Panc1 (cell line): ENCODE measurements at regions not wholly inside any gene's neighbourhood (a gene's known extent, or its start where the extent isn't known, plus 50 kb on each side); places are given as distances from the start of the nearest gene placed in this dataset.

Experiments
- ATAC-seq: fragments of 200-7000 bp; cut with Tn5 transposase; 2 replicates; pipeline ENCODE4 v1.9.1; 2020; ENCODE audit warnings: mild to moderate bottlenecking, moderate library complexity
- BruUV-seq: library from RNA; stranded (reverse); fragments of 400-500 nt; replicated peaks from 2 replicates; lab custom pipeline; 2021; lab: Mats Ljungman, UMichigan
- CTCF ChIA-PET: fragments of 300-600 bp; sonication (Branson Sonifier 250); formaldehyde crosslinking; loops from one replicate; lab custom pipeline; 2022; ENCODE audit warnings: antibody characterized with exemption; lab: Charles Lee
- POLR2A ChIA-PET: fragments of 300-600 bp; sonication (Branson Sonifier 250); formaldehyde crosslinking; loops from one replicate; lab custom pipeline; 2022; ENCODE audit warnings: antibody characterized with exemption; lab: Charles Lee
- DNase-seq: peaks from one replicate; pipeline ENCODE4 v3.0.0-alpha.2; 2010; ENCODE audit warnings: low read depth, low spot score
- H3K27ac ChIP-seq: 2 replicates; pipeline ENCODE4 v1.5.1; 2011; ENCODE audit warnings: mild to moderate bottlenecking, low read length, inconsistent platforms
- H3K27me3 ChIP-seq: fragments of 200-500 bp; sonication (Bioruptor generic); 2 replicates; pipeline ENCODE4 v1.6.0; 2014; ENCODE audit warnings: low read length, inconsistent platforms; ENCODE audit not compliant: control insufficient read depth, insufficient read depth
- H3K36me3 ChIP-seq: fragments of 200-500 bp; sonication (Bioruptor generic); 2 replicates; pipeline ENCODE4 v1.5.1; 2014; ENCODE audit warnings: inconsistent platforms, mild to moderate bottlenecking, low read length, moderate library complexity; ENCODE audit not compliant: control insufficient read depth, insufficient read depth
- H3K4me1 ChIP-seq: 2 replicates; pipeline ENCODE4 v1.5.1; 2011; ENCODE audit warnings: inconsistent platforms, mild to moderate bottlenecking, low read length, moderate library complexity; ENCODE audit not compliant: control insufficient read depth, insufficient read depth
- H3K4me3 ChIP-seq, 2 experiments: 2 replicates each; pipeline ENCODE4 v1.5.1; 2011 to 2012; ENCODE audit warnings: low read depth in 2 of 2, low read length in 2 of 2, mild to moderate bottlenecking in 2 of 2, inconsistent platforms in 1 of 2, moderate library complexity in 1 of 2
- H3K9me3 ChIP-seq: fragments of 200-500 bp; sonication (Bioruptor generic); 2 replicates; pipeline ENCODE4 v1.5.1; 2014; ENCODE audit warnings: low read depth, mild to moderate bottlenecking, inconsistent platforms, low read length, moderate library complexity; ENCODE audit not compliant: control insufficient read depth, insufficient read depth
- POLR2AphosphoS5 ChIP-seq: IDR thresholded peaks from 2 replicates; pipeline ENCODE4 v1.6.1; 2012; ENCODE audit warnings: mild to moderate bottlenecking, low read depth, low read length, moderate library complexity
- SIN3A ChIP-seq: IDR thresholded peaks from 2 replicates; pipeline ENCODE4 v1.6.1; 2012; ENCODE audit warnings: low read depth, mild to moderate bottlenecking, low read length, moderate library complexity, borderline replicate concordance; ENCODE audit not compliant: insufficient read depth
- TCF7L2 ChIP-seq: IDR thresholded peaks from 2 replicates; pipeline ENCODE4 v1.6.1; 2011; ENCODE audit warnings: mild to moderate bottlenecking, low read depth, low read length, inconsistent platforms
- in situ Hi-C: cut with HindIII; loops from 2 replicates; pipeline ENCODE4 v1.10.0; 2016; ENCODE audit warnings: low sequenced_read_pairs, low pct_unique_long_range_greater_than_20kb
- intact Hi-C: fragments of 100-400 bp; cut with micrococcal nuclease; formaldehyde crosslinking; loops from one replicate; pipeline ENCODE4 v1.10.0; 2022; ENCODE audit not compliant: unreplicated experiment
- TF ChIP-seq, protein P1 (sequence below), 2 experiments: IDR thresholded peaks; 2 replicates each; pipeline ENCODE4 v1.6.1; 2011 to 2012; ENCODE audit warnings: low read depth in 2 of 2, control low read depth in 1 of 2, low read length in 1 of 2, mild to moderate bottlenecking in 1 of 2, moderate library complexity in 1 of 2; ENCODE audit not compliant: insufficient read depth in 1 of 2
- TF ChIP-seq, protein P2 (sequence below): fragments of 450-650 bp; IDR thresholded peaks from 2 replicates; pipeline ENCODE4 v1.5.1; 2017; ENCODE audit warnings: mild to moderate bottlenecking

DNA sequence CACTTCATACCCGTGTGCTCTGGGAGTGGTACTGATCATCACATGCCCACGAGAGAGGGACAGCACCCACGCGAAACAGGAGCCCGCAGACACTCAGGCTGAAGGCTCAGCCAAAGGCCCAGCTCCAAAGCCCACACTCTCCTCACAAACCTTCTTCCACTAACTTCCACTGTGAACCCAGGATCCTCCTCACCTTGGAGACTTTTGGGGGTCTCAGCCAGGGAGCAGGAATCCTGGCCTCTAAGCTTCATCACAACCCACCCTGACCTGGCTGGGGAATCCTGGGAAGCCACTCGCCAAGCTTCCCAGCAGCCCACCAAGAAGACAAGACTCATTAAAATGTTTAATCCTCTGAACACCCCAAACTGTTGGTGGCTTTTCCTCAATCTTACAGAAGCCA is 421.2 kb downstream of the OCA2 start:
- Histone ChIP-seq H3K4me3 (no peak overlapping the region), H3K27me3 (no peaks in the 10 kb centered on the region), H3K4me1 (no peaks in the 10 kb centered on the region), H3K27ac (no peak overlapping the region), H3K36me3 (no peaks in the 10 kb centered on the region), H3K9me3 (no peaks in the 10 kb centered on the region)
- in situ Hi-C loops = no loop called here
- DNase-seq (no peak), ATAC-seq (no peak)
- CTCF ChIA-PET = no interaction called here
- POLR2A ChIA-PET = no interaction called here
- BruUV-seq = no TSS peak
- TF ChIP-seq TCF7L2 = no peak
- TF ChIP-seq, protein P1, sequence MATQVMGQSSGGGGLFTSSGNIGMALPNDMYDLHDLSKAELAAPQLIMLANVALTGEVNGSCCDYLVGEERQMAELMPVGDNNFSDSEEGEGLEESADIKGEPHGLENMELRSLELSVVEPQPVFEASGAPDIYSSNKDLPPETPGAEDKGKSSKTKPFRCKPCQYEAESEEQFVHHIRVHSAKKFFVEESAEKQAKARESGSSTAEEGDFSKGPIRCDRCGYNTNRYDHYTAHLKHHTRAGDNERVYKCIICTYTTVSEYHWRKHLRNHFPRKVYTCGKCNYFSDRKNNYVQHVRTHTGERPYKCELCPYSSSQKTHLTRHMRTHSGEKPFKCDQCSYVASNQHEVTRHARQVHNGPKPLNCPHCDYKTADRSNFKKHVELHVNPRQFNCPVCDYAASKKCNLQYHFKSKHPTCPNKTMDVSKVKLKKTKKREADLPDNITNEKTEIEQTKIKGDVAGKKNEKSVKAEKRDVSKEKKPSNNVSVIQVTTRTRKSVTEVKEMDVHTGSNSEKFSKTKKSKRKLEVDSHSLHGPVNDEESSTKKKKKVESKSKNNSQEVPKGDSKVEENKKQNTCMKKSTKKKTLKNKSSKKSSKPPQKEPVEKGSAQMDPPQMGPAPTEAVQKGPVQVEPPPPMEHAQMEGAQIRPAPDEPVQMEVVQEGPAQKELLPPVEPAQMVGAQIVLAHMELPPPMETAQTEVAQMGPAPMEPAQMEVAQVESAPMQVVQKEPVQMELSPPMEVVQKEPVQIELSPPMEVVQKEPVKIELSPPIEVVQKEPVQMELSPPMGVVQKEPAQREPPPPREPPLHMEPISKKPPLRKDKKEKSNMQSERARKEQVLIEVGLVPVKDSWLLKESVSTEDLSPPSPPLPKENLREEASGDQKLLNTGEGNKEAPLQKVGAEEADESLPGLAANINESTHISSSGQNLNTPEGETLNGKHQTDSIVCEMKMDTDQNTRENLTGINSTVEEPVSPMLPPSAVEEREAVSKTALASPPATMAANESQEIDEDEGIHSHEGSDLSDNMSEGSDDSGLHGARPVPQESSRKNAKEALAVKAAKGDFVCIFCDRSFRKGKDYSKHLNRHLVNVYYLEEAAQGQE (IDR thresholded peaks at IDR 0.05; ENCODE audit: insufficient read depth in 1 of 2, low read depth in 2 of 2, low read length in 1 of 2) = no peak
- TF ChIP-seq SIN3A = no peak
- TF ChIP-seq, protein P2, sequence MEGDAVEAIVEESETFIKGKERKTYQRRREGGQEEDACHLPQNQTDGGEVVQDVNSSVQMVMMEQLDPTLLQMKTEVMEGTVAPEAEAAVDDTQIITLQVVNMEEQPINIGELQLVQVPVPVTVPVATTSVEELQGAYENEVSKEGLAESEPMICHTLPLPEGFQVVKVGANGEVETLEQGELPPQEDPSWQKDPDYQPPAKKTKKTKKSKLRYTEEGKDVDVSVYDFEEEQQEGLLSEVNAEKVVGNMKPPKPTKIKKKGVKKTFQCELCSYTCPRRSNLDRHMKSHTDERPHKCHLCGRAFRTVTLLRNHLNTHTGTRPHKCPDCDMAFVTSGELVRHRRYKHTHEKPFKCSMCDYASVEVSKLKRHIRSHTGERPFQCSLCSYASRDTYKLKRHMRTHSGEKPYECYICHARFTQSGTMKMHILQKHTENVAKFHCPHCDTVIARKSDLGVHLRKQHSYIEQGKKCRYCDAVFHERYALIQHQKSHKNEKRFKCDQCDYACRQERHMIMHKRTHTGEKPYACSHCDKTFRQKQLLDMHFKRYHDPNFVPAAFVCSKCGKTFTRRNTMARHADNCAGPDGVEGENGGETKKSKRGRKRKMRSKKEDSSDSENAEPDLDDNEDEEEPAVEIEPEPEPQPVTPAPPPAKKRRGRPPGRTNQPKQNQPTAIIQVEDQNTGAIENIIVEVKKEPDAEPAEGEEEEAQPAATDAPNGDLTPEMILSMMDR = no peak
- no peak for TF ChIP-seq POLR2AphosphoS5
- intact Hi-C loops = no loop called here

DNA sequence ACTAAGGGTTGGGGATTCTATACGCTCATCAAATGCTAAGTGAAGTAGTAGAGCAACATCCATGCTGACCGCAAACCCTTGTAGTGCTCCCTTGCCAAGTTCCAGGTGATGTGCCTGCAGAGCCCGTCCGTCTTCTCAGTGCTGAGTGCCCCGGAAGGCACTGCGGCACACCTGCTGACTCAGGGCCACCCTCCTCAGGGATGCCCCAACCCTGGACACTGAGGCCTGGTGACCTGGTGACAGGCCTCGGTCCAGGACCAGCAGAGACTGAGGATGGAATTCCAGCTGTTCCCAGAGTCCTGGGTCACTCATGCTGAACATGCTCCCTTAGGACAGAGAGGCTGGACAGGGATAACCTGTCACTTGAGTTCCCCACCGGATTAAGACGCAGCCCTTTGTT is 422.5 kb downstream of the OCA2 start:
- H3K27ac ChIP-seq = no peak overlapping the region
- no peak for ATAC-seq
- no peaks in the 10 kb centered on the region for H3K4me1 ChIP-seq
- no peaks in the 10 kb centered on the region for H3K27me3 ChIP-seq
- intact Hi-C loops (no loop called here), in situ Hi-C loops (no loop called here)
- no TSS peak for BruUV-seq
- no peaks in the 10 kb centered on the region for H3K36me3 ChIP-seq
- ChIA-PET CTCF (no interaction called here), POLR2A (no interaction called here)
- H3K4me3 ChIP-seq = no peak overlapping the region
- H3K9me3 ChIP-seq = no peaks in the 10 kb centered on the region
- DNase-seq = no peak
- TF ChIP-seq, protein P2 = no peak

DNA sequence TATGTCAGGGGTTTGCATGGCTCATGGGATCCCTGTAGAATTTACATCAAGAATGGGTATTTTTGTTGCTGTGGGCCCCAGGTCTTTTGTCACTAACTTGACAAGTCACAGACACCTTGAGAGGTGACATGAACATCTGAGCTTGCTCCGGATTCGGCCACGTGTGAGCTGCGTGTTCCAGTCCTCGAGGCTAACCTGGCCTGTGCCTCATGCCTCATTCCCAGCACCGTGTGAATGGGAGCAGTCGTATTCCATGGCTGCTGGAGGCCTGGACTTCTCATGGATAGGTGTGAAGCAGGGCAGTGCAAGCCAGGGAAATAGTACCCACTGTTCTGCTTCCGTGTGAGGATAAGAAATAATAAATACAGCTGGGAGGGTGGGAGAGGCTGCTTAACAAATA is 423.5 kb downstream of the OCA2 start:
- Histone ChIP-seq H3K4me1 (no peaks in the 10 kb centered on the region), H3K4me3 (no peak overlapping the region), H3K27ac (no peak overlapping the region), H3K36me3 (no peaks in the 10 kb centered on the region), H3K9me3 (no peaks in the 10 kb centered on the region), H3K27me3 (no peaks in the 10 kb centered on the region)
- intact Hi-C loops (no loop called here), in situ Hi-C loops (no loop called here)
- no TSS peak for BruUV-seq
- POLR2A ChIA-PET = no interaction called here
- no peak for ATAC-seq
- CTCF ChIA-PET = no interaction called here
- no peak for DNase-seq
- TF ChIP-seq, protein P1 (IDR thresholded peaks at IDR 0.05; ENCODE audit: insufficient read depth in 1 of 2, low read depth in 2 of 2, low read length in 1 of 2) = no peak
- no peak for TF ChIP-seq POLR2AphosphoS5
